ENCODE measurements at regions not wholly inside any gene's neighbourhood (a gene's known extent, or its start where the extent isn't known, plus 50 kb on each side); places are given as distances from the start of the nearest gene placed in this dataset.

DNA sequence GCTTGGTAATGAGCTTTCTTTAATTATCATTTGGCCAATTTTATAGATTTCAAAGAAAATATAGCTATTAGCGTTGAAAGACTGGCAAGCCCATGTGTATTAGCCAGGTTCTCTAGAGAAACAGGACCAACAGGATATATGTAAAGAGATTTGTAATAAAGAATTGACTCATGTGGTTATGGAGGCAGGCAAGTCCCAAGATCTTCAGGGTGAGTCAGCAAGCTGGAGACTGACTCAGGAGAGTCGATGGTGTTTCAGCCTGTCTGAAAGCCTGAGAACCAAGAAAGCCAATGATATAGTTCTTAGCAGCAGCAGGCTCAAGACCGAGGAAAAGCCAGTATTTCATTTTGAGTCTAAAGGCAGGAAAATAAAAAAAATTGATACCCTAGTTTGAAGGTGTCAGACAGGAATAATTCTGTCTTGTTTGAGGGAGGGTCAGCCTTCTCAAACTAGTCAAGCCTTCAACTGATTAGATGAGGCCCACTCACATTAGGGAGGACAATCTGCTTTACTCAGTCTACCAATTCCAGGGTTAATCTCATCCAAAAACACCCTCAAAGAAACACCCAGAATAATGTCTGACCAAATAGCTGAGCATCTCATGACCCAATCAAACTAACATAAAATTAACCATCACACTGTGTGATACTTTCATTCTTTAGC lies 78.3 kb upstream of the CRIM1 start:
- H3K27ac ChIP-seq (ENCODE audit: low read depth, low read length, severe bottlenecking) = no peak overlapping the region
- no peaks in the 10 kb centered on the region for H3K4me1 ChIP-seq (ENCODE audit: control insufficient read depth, insufficient read depth, low read length, poor library complexity, severe bottlenecking)
- 88 to 94% methylated on average over 3 of the region's 3 CpGs for WGBS, 2 experiments (ENCODE audit: insufficient coverage in 2 of 2)

DNA sequence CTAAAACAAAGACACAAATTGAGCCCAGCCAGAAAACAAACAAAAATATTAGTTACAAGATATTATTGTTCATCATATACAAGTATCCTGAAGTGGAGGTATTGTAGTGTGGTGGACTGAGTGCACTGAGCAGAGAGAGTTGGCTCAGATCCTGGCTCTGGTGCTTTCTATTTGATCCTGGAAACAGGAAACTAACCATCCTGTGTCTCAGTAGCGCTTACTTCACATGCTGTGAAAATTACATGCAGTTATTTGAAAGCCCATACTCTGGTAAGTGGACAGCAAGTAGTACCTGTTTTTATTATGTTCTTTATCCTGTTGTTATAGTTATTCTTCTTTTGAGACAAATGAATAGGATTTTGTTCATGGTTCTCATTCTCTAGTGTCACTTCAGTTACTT lies 84.3 kb upstream of the CRIM1 start:
- WGBS, 2 experiments (ENCODE audit: insufficient coverage in 2 of 2) = 86 to 100% methylated on average over 1 of the region's 1 CpG
- H3K4me3 ChIP-seq (ENCODE audit: extremely low read depth, insufficient read depth, low read length, poor library complexity, severe bottlenecking) = no peak overlapping the region
- H3K27ac ChIP-seq (ENCODE audit: low read depth, low read length, severe bottlenecking) = no peak overlapping the region
- H3K4me1 ChIP-seq (ENCODE audit: control insufficient read depth, insufficient read depth, low read length, poor library complexity, severe bottlenecking) = peaks cover 8% of the 10 kb centered on the region
- H3K9me3 ChIP-seq (ENCODE audit: control insufficient read depth, low read length) = no peaks in the 10 kb centered on the region
- H3K36me3 ChIP-seq (ENCODE audit: control insufficient read depth, insufficient read depth, low read length) = no peaks in the 10 kb centered on the region

More for the DNA sequence above, 78.3 kb upstream of the CRIM1 start:
- no peaks in the 10 kb centered on the region for H3K9me3 ChIP-seq (ENCODE audit: control insufficient read depth, low read length)
- H3K36me3 ChIP-seq (ENCODE audit: control insufficient read depth, insufficient read depth, low read length) = no peaks in the 10 kb centered on the region
- no peak overlapping the region for H3K4me3 ChIP-seq (ENCODE audit: extremely low read depth, insufficient read depth, low read length, poor library complexity, severe bottlenecking)

DNA sequence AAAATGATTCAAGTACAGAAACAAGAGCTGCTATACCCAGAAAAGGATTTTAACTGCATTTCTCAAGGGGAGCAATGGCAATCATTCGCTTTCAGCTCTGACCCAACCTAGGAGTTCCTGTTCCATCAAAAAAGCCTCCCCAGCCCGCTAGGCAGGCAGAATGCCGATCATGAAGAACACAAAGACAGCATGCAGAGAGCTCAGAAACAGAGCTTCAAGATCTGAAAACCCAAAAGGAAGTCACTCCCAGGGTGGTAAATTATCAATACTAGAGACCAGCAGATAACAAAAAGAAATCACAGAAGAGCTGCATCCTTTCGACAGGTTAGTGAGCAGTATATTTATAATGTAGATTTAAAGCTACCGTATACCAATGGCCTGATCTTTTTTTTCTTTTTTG lies 84.8 kb upstream of the CRIM1 start:
- peaks cover 8% of the 10 kb centered on the region for H3K4me1 ChIP-seq (ENCODE audit: control insufficient read depth, insufficient read depth, low read length, poor library complexity, severe bottlenecking)
- no peaks in the 10 kb centered on the region for H3K9me3 ChIP-seq (ENCODE audit: control insufficient read depth, low read length)
- no peaks in the 10 kb centered on the region for H3K36me3 ChIP-seq (ENCODE audit: control insufficient read depth, insufficient read depth, low read length)
- no peak overlapping the region for H3K4me3 ChIP-seq (ENCODE audit: extremely low read depth, insufficient read depth, low read length, poor library complexity, severe bottlenecking)
- WGBS, 2 experiments (ENCODE audit: insufficient coverage in 2 of 2) = 8 to 20% methylated on average over 2 to 3 of the region's 5 CpGs
- no peak overlapping the region for H3K27ac ChIP-seq (ENCODE audit: low read depth, low read length, severe bottlenecking)

DNA sequence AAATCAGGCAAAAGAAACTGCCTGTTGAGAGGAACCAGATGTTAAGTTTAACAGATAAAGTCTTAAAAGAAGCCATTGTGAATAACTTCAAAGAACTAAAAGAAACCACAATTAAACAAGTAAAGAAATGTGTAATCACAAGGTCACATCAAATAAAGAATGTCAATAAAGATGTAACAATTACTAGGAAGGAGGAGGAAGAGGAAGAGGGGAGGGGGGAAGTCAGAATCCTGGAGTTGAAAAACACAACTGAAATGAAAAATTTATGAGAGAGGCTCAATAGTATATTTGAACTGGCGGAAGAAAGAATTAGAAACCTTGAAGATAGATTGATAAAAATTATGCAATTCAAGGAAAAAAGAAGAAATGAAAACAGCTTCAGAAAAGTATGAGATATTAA lies 88.4 kb upstream of the CRIM1 start:
- H3K9me3 ChIP-seq (ENCODE audit: control insufficient read depth, low read length) = no peaks in the 10 kb centered on the region
- no peak overlapping the region for H3K4me3 ChIP-seq (ENCODE audit: extremely low read depth, insufficient read depth, low read length, poor library complexity, severe bottlenecking)
- no CpG with 5 or more reads among the region's 1 CpG for WGBS, 2 experiments (ENCODE audit: insufficient coverage in 2 of 2)
- H3K4me1 ChIP-seq (ENCODE audit: control insufficient read depth, insufficient read depth, low read length, poor library complexity, severe bottlenecking) = peaks cover 8% of the 10 kb centered on the region
- no peak overlapping the region for H3K27ac ChIP-seq (ENCODE audit: low read depth, low read length, severe bottlenecking)
- no peaks in the 10 kb centered on the region for H3K36me3 ChIP-seq (ENCODE audit: control insufficient read depth, insufficient read depth, low read length)

DNA sequence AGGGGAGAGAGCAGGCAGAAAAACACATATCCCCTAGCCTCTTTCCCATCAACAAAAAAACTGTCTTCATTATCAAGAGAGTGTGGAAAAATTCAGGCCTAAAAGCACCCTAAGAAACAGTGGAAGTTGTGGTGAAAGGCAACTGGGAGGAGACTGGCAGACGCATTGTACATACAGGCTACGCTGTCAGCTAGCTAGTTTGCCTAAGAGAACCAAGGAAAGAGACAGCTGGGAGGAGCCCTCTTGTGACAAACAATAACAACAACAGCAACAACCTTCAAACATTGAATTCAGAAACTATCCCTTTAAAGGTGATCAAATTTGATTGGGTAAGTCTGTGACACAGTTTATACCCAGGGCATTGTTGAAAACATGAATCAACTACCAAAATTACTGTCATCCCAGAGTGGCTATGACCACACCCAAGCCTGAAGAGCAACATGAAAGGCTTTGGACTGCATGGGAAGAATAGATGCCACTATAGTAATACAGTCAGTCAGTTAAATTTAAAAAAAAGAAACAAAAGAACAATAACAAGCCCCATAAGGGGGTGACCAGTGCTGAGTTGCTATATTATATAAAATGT lies 88.9 kb upstream of the CRIM1 start:
- no peaks in the 10 kb centered on the region for H3K36me3 ChIP-seq (ENCODE audit: control insufficient read depth, insufficient read depth, low read length)
- 84 to 91% methylated on average over 2 of the region's 2 CpGs for WGBS, 2 experiments (ENCODE audit: insufficient coverage in 2 of 2)
- no peak overlapping the region for H3K27ac ChIP-seq (ENCODE audit: low read depth, low read length, severe bottlenecking)
- H3K4me3 ChIP-seq (ENCODE audit: extremely low read depth, insufficient read depth, low read length, poor library complexity, severe bottlenecking) = no peak overlapping the region
- H3K4me1 ChIP-seq (ENCODE audit: control insufficient read depth, insufficient read depth, low read length, poor library complexity, severe bottlenecking) = peaks cover 8% of the 10 kb centered on the region
- H3K9me3 ChIP-seq (ENCODE audit: control insufficient read depth, low read length) = no peaks in the 10 kb centered on the region

DNA sequence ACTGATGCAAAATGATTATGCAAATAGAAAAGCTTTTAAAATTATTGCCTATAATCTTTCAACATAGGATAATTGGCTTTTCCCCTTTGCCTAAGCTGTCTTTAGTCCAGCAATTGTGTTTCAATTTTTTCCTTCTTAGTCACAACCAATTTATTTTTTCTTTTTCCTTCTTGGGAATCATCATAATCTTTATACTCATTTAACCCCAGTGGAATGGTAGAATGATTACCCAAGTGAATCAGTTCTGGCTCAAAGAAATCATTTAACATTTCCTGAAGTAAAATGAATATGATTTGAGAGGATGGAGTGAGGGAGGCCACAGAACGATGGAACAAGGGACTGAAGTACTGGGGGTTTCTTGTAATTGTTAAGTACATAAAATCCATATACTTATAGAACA lies 93.0 kb upstream of the CRIM1 start:
- Histone ChIP-seq H3K4me1 (ENCODE audit: control insufficient read depth, insufficient read depth, low read length, poor library complexity, severe bottlenecking) (no peaks in the 10 kb centered on the region), H3K27ac (ENCODE audit: low read depth, low read length, severe bottlenecking) (no peak overlapping the region), H3K9me3 (ENCODE audit: control insufficient read depth, low read length) (no peaks in the 10 kb centered on the region), H3K4me3 (ENCODE audit: extremely low read depth, insufficient read depth, low read length, poor library complexity, severe bottlenecking) (no peak overlapping the region), H3K36me3 (ENCODE audit: control insufficient read depth, insufficient read depth, low read length) (no peaks in the 10 kb centered on the region)
- WGBS, 2 experiments (ENCODE audit: insufficient coverage in 2 of 2) = no CpG with 5 or more reads among the region's 1 CpG

DNA sequence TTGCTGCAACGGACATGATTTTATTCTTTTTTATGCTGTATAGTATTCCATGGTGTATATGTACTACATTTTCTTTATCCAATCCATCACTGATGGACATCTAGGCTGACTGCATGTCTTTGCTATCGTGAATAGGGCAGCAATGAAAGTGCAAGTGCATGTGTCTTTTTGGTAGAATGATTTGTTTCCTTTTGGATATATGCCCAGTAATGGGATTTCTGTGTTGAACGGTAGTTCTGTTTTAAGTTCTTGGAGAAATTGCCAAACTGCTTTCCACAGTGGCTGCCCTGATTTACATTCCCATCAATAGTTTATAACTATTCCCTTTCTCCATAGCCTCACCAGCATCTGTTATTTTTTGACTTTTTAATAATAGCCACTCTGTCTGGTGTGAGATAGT lies 99.7 kb upstream of the CRIM1 start:
- no peaks in the 10 kb centered on the region for H3K36me3 ChIP-seq (ENCODE audit: control insufficient read depth, insufficient read depth, low read length)
- H3K4me3 ChIP-seq (ENCODE audit: extremely low read depth, insufficient read depth, low read length, poor library complexity, severe bottlenecking) = no peak overlapping the region
- H3K27ac ChIP-seq (ENCODE audit: low read depth, low read length, severe bottlenecking) = no peak overlapping the region
- no peaks in the 10 kb centered on the region for H3K9me3 ChIP-seq (ENCODE audit: control insufficient read depth, low read length)
- H3K4me1 ChIP-seq (ENCODE audit: control insufficient read depth, insufficient read depth, low read length, poor library complexity, severe bottlenecking) = no peaks in the 10 kb centered on the region
- 100% methylated on average over 1 of the region's 3 CpGs; no CpG with 5 or more reads in 1 of the 2 experiments for WGBS, 2 experiments (ENCODE audit: insufficient coverage in 2 of 2)

DNA sequence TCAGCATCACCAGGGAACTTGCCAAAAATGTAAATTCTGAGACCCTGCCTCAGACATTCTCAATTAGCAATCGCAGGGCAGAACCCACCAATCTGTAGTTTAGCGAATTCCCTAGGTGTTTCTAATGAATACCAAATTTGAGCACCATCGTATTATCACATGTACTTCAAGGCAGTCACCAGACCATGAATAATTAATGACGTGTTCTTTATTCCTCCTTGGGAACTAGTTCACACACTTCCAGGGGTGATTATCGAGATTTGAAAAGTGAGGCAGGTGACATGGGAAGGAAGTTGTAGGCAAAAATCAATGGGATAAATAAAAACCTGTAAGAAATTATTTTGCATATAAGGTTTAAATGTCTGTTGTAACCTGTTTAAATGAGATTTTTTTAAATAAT lies 102.5 kb upstream of the CRIM1 start:
- Histone ChIP-seq H3K9me3 (ENCODE audit: control insufficient read depth, low read length) (no peaks in the 10 kb centered on the region), H3K4me3 (ENCODE audit: extremely low read depth, insufficient read depth, low read length, poor library complexity, severe bottlenecking) (no peak overlapping the region), H3K27ac (ENCODE audit: low read depth, low read length, severe bottlenecking) (no peak overlapping the region), H3K36me3 (ENCODE audit: control insufficient read depth, insufficient read depth, low read length) (no peaks in the 10 kb centered on the region), H3K4me1 (ENCODE audit: control insufficient read depth, insufficient read depth, low read length, poor library complexity, severe bottlenecking) (no peaks in the 10 kb centered on the region)
- 94 to 100% methylated on average over 3 to 5 of the region's 5 CpGs for WGBS, 2 experiments (ENCODE audit: insufficient coverage in 2 of 2)

DNA sequence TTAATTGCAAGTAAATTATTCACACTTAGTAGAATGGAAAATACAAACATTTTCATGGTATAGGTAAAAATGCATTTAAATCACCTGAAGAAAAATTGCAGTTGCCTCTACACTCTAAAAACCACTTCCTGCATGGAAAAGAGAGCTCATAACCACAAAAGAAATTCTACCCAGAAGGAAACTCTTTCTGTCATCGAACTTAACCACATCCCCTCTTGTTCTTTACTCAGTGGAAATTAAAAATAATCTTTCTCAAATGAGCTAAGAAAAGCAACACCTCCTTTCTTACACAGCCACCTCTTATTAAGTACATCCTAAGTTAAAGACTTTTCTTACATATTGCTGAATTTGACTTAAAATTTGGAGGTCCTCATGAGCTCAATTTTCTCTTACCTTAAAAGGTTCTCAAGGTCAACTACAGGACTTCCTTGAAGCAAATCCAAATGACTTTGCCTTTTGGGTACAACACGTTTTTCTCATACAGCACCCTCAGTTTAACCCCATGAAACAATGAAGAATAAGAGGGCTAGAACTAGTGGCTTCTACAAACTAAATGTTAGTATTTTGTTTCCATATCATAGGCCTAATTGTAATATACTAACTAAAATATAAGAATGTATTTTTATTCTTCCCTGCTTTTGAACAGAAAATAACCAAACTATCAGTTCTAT lies 109.1 kb upstream of the CRIM1 start:
- no peaks in the 10 kb centered on the region for H3K4me1 ChIP-seq (ENCODE audit: control insufficient read depth, insufficient read depth, low read length, poor library complexity, severe bottlenecking)
- H3K36me3 ChIP-seq (ENCODE audit: control insufficient read depth, insufficient read depth, low read length) = no peaks in the 10 kb centered on the region
- H3K27ac ChIP-seq (ENCODE audit: low read depth, low read length, severe bottlenecking) = no peak overlapping the region
- H3K9me3 ChIP-seq (ENCODE audit: control insufficient read depth, low read length) = no peaks in the 10 kb centered on the region
- no peak overlapping the region for H3K4me3 ChIP-seq (ENCODE audit: extremely low read depth, insufficient read depth, low read length, poor library complexity, severe bottlenecking)
- 67% methylated on average over 1 of the region's 2 CpGs; no CpG with 5 or more reads in 1 of the 2 experiments for WGBS, 2 experiments (ENCODE audit: insufficient coverage in 2 of 2)

DNA sequence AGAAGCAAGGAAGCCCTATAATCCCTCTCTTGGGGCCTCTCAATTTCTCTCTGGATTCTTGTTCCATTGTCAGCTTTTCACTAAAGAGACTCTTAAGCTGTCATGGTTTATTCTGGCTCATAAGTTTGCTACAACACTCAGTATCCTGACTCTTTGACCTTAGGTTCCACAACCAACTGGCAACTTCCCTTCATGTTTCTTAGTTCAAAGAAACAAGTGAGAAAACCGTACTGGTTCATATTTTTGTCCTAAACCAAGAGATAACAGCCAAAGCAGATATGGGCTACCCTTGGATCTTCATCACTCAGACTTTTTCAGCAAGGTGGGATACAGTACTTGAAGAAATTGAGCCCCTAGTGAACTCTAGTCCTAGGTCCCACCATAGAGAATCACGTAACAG lies 109.9 kb upstream of the CRIM1 start:
- 83% methylated on average over 1 of the region's 2 CpGs; no CpG with 5 or more reads in 1 of the 2 experiments for WGBS, 2 experiments (ENCODE audit: insufficient coverage in 2 of 2)
- no peaks in the 10 kb centered on the region for H3K36me3 ChIP-seq (ENCODE audit: control insufficient read depth, insufficient read depth, low read length)

DNA sequence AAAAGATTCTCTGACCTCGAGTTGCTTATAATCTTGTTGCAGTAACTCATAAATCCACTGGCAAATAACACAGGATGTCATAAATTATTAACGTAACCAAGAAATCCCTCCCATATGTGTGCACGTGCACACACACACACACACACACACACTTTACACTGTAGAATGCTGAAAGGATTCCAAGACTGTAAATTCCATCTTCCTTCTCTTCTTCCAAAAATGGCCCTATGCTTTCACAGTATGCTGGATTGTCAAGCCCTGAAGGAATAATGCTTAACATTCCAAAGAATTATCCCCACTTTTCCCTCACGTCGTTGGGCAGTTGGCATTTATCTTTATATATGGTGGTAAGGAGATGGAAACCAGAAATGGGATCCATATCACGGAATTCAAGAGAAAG lies 117.5 kb upstream of the CRIM1 start:
- no peaks in the 10 kb centered on the region for H3K9me3 ChIP-seq (ENCODE audit: control insufficient read depth, low read length)
- 100% methylated on average over 2 of the region's 6 CpGs for WGBS, 2 experiments (ENCODE audit: insufficient coverage in 2 of 2)
- no peak overlapping the region for H3K4me3 ChIP-seq (ENCODE audit: extremely low read depth, insufficient read depth, low read length, poor library complexity, severe bottlenecking)
- H3K27ac ChIP-seq (ENCODE audit: low read depth, low read length, severe bottlenecking) = no peak overlapping the region
- no peaks in the 10 kb centered on the region for H3K36me3 ChIP-seq (ENCODE audit: control insufficient read depth, insufficient read depth, low read length)
- H3K4me1 ChIP-seq (ENCODE audit: control insufficient read depth, insufficient read depth, low read length, poor library complexity, severe bottlenecking) = no peaks in the 10 kb centered on the region

More for the DNA sequence above, 109.9 kb upstream of the CRIM1 start:
- Histone ChIP-seq H3K4me1 (ENCODE audit: control insufficient read depth, insufficient read depth, low read length, poor library complexity, severe bottlenecking) (no peaks in the 10 kb centered on the region), H3K27ac (ENCODE audit: low read depth, low read length, severe bottlenecking) (no peak overlapping the region), H3K4me3 (ENCODE audit: extremely low read depth, insufficient read depth, low read length, poor library complexity, severe bottlenecking) (no peak overlapping the region), H3K9me3 (ENCODE audit: control insufficient read depth, low read length) (no peaks in the 10 kb centered on the region)
